Liver (tissue), 8 donors: ENCODE measurements at regions not wholly inside any gene's neighbourhood (a gene's known extent, or its start where the extent isn't known, plus 50 kb on each side); places are given as distances from the start of the nearest gene placed in this dataset.
"Not testable (repeated sequence)": the region's sequence is repeated elsewhere in the genome, so short reads cannot be mapped to it uniquely, and the experiment has no call there.

Experiments used
- DNase-seq: peaks from one replicate; pipeline ENCODE4 v3.0.0-alpha.2; 2017; ENCODE audit warnings: low spot score
- H3K27ac ChIP-seq, 2 donors: one replicate each; pipeline ENCODE4 v1.7.0; 2013; ENCODE audit warnings: inconsistent platforms in 2 of 2, low read length in 2 of 2, control low read depth in 1 of 2, low read depth in 1 of 2, mild to moderate bottlenecking in 1 of 2
- H3K27me3 ChIP-seq, 4 donors: one replicate each; pipeline versions ENCODE4 v1.6.1 to v1.7.0; 2013; ENCODE audit warnings: low read length in 3 of 4, inconsistent platforms in 1 of 4, mild to moderate bottlenecking in 1 of 4, moderate library complexity in 1 of 4; ENCODE audit not compliant: control insufficient read depth in 4 of 4, insufficient read depth in 4 of 4
- H3K36me3 ChIP-seq, 4 donors: one replicate each; pipeline versions ENCODE4 v1.6.1 to v1.7.0; 2013; ENCODE audit warnings: low read length in 3 of 4, mild to moderate bottlenecking in 3 of 4, low read depth in 1 of 4, moderate library complexity in 1 of 4; ENCODE audit not compliant: control insufficient read depth in 4 of 4, insufficient read depth in 3 of 4
- H3K4me1 ChIP-seq, 4 donors: one replicate each; pipeline versions ENCODE4 v1.6.1 to v1.7.0; 2013; ENCODE audit warnings: low read length in 3 of 4, mild to moderate bottlenecking in 3 of 4, moderate library complexity in 1 of 4; ENCODE audit not compliant: control insufficient read depth in 4 of 4, insufficient read depth in 4 of 4
- H3K4me3 ChIP-seq, 3 donors: one replicate each; pipeline versions ENCODE4 v1.6.1 to v1.7.0; 2013; ENCODE audit warnings: low read length in 3 of 3, control low read depth in 1 of 3, low read depth in 1 of 3, mild to moderate bottlenecking in 1 of 3
- H3K9ac ChIP-seq, 2 donors: one replicate each; pipeline ENCODE4 v1.7.0; 2013; ENCODE audit warnings: low read length in 2 of 2, mild to moderate bottlenecking in 2 of 2, moderate library complexity in 2 of 2, control low read depth in 1 of 2, low read depth in 1 of 2
- H3K9me3 ChIP-seq, 4 donors: one replicate each; pipeline versions ENCODE4 v1.6.1 to v1.7.0; 2013; ENCODE audit warnings: low read length in 3 of 4; ENCODE audit not compliant: control insufficient read depth in 4 of 4
- EGR1 ChIP-seq, 2 donors: IDR thresholded peaks; 2 replicates each; pipeline ENCODE4 v1.6.1; 2016 to 2018; ENCODE audit warnings: antibody characterized with exemption in 2 of 2, low read depth in 2 of 2
- FOXA1 ChIP-seq: IDR thresholded peaks from 2 replicates; pipeline ENCODE4 v1.6.1; 2016; ENCODE audit warnings: antibody characterized with exemption
- FOXA2 ChIP-seq: IDR thresholded peaks from 2 replicates; pipeline ENCODE4 v1.6.1; 2016; ENCODE audit warnings: antibody characterized with exemption
- GABPA ChIP-seq, 2 donors: IDR thresholded peaks in 1 of 2; conservative IDR thresholded peaks in 1 of 2; 2 replicates each; pipeline ENCODE4 v1.6.1; 2016; ENCODE audit warnings: antibody characterized with exemption in 2 of 2, mild to moderate bottlenecking in 1 of 2, moderate library complexity in 1 of 2
- HNF4A ChIP-seq, 2 donors: conservative IDR thresholded peaks; 2 replicates each; pipeline ENCODE4 v1.6.1; 2016; ENCODE audit warnings: antibody characterized with exemption in 2 of 2, mild to moderate bottlenecking in 2 of 2
- JUND ChIP-seq, 2 donors: IDR thresholded peaks; 2 replicates each; pipeline ENCODE4 v1.6.1; 2016; ENCODE audit warnings: antibody characterized with exemption in 2 of 2
- NR2F2 ChIP-seq: IDR thresholded peaks from 2 replicates; pipeline ENCODE4 v1.6.1; 2016; ENCODE audit warnings: antibody characterized with exemption
- RXRA ChIP-seq, 2 donors: IDR thresholded peaks; 2 replicates each; pipeline ENCODE4 v1.6.1; 2017 to 2018; ENCODE audit warnings: antibody characterized with exemption in 2 of 2, mild to moderate bottlenecking in 1 of 2
- SP1 ChIP-seq: IDR thresholded peaks from 2 replicates; pipeline ENCODE4 v1.6.1; 2018; ENCODE audit warnings: antibody characterized with exemption, mild to moderate bottlenecking
- TAF1 ChIP-seq: conservative IDR thresholded peaks from 2 replicates; pipeline ENCODE4 v1.6.1; 2016; ENCODE audit warnings: antibody characterized with exemption, mild to moderate bottlenecking
- YY1 ChIP-seq: IDR thresholded peaks from 2 replicates; pipeline ENCODE4 v1.6.1; 2016; ENCODE audit warnings: antibody characterized with exemption, mild to moderate bottlenecking
- WGBS: extraction: QIAGEN DNeasy Blood & Tissue Kit; methylation state at CpG from one replicate; pipeline ENCODE4 v1.1.7; 2013; 5-methylcytosine and 5-hydroxymethylcytosine counted together
- TF ChIP-seq, protein P1 (sequence below): IDR thresholded peaks from 2 replicates; pipeline ENCODE4 v1.6.1; 2016; ENCODE audit warnings: antibody characterized with exemption, mild to moderate bottlenecking
- TF ChIP-seq, protein P2 (sequence below): IDR thresholded peaks from 2 replicates; pipeline ENCODE4 v1.6.1; 2016; ENCODE audit warnings: antibody characterized with exemption
- TF ChIP-seq, protein P3 (sequence below): IDR thresholded peaks from 2 replicates; pipeline ENCODE4 v1.6.1; 2016; ENCODE audit warnings: antibody characterized with exemption
- TF ChIP-seq, protein P4 (sequence below): fragments of 150-350 bp; IDR thresholded peaks from 2 replicates; pipeline ENCODE4 v1.5.1; 2017; ENCODE audit warnings: improper control_type of control experiment, low read depth, low read length; ENCODE audit not compliant: missing input control
- donor health status: healthy.
- donor health status: healthy.
- donor health status: healthy.
- donor health status: healthy.
- donor health status: healthy.

DNA sequence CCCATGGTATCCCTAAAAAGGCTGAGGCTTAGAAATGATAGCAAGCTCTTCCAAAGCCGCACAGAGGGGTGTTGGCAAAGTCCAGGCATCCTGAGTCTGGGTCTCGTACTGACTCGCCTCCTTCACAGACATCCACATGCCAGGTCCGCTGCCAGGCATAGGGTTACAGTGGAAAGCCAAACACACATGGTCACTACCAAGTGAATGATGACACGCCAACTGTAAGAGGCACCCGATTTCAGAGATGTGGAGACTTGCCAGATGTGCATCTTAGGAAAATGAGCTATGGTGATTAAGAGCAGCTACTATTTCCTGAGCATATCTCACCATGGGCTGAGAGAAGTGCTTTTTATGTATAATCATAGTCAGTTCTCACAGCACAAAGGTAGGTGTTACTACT, 314.9 kb downstream of the MIAT start (continued):
- TF ChIP-seq, protein P1, sequence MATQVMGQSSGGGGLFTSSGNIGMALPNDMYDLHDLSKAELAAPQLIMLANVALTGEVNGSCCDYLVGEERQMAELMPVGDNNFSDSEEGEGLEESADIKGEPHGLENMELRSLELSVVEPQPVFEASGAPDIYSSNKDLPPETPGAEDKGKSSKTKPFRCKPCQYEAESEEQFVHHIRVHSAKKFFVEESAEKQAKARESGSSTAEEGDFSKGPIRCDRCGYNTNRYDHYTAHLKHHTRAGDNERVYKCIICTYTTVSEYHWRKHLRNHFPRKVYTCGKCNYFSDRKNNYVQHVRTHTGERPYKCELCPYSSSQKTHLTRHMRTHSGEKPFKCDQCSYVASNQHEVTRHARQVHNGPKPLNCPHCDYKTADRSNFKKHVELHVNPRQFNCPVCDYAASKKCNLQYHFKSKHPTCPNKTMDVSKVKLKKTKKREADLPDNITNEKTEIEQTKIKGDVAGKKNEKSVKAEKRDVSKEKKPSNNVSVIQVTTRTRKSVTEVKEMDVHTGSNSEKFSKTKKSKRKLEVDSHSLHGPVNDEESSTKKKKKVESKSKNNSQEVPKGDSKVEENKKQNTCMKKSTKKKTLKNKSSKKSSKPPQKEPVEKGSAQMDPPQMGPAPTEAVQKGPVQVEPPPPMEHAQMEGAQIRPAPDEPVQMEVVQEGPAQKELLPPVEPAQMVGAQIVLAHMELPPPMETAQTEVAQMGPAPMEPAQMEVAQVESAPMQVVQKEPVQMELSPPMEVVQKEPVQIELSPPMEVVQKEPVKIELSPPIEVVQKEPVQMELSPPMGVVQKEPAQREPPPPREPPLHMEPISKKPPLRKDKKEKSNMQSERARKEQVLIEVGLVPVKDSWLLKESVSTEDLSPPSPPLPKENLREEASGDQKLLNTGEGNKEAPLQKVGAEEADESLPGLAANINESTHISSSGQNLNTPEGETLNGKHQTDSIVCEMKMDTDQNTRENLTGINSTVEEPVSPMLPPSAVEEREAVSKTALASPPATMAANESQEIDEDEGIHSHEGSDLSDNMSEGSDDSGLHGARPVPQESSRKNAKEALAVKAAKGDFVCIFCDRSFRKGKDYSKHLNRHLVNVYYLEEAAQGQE: no peak
- TF ChIP-seq, protein P2, sequence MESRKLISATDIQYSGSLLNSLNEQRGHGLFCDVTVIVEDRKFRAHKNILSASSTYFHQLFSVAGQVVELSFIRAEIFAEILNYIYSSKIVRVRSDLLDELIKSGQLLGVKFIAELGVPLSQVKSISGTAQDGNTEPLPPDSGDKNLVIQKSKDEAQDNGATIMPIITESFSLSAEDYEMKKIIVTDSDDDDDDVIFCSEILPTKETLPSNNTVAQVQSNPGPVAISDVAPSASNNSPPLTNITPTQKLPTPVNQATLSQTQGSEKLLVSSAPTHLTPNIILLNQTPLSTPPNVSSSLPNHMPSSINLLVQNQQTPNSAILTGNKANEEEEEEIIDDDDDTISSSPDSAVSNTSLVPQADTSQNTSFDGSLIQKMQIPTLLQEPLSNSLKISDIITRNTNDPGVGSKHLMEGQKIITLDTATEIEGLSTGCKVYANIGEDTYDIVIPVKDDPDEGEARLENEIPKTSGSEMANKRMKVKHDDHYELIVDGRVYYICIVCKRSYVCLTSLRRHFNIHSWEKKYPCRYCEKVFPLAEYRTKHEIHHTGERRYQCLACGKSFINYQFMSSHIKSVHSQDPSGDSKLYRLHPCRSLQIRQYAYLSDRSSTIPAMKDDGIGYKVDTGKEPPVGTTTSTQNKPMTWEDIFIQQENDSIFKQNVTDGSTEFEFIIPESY: no peak
- no peak for TF ChIP-seq NR2F2
- TF ChIP-seq FOXA1: no peak
- no peak for TF ChIP-seq SP1
- no peak for TF ChIP-seq EGR1 (IDR thresholded peaks at IDR 0.05; ENCODE audit: low read depth in 2 of 2)
- TF ChIP-seq JUND (IDR thresholded peaks at IDR 0.05): no peak

DNA sequence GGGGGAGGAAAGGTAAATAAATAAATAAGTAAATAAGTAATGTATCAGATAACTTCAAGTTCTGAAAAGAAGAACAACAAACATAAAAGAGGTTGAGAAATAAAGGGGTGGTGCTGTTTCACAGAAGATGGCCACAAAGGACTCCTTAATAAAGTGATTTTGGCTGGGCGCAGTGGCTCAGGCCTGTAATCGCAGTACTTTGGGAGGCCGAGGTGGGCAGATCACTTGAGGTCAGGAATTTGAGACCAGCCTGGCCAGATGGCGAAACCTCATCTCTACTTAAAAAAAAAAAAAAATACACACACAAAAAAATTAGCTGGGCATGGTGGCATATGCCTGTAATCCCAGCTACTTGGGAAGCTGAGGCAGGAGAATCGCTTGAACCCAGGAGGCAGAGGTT, 315.5 kb downstream of the MIAT start:
- DNase-seq, H3K9me3 ChIP-seq, H3K9ac ChIP-seq, H3K27ac ChIP-seq, H3K36me3 ChIP-seq, H3K4me1 ChIP-seq, H3K27me3 ChIP-seq, H3K4me3 ChIP-seq: not testable (repeated sequence)
- 79% methylated on average over 5 of the region's 5 CpGs for WGBS

DNA sequence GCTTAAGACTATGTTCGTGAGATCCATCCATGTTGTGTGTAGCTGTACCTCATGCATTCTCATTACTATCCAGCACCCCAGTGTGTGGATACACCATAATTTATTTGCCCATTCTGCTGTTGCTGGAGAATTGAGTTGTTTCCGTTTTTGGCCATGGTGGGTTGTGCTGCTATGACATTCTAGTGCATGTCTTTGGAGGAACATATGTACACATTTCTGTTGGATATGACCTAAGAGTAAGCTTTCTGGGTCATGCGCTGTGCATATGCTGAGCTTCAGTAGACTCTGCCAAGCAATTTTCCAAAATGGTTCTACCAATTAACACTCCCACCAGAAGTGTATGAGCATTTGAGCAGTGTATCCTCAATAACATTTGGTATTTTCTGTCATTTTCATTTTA, 316.6 kb downstream of the MIAT start:
- H3K9me3 ChIP-seq: no peaks in the 10 kb centered on the region
- DNase-seq: no peak
- peaks cover 0 to 8% (median 3%) of the 10 kb centered on the region in 4 donors for H3K27me3 ChIP-seq
- H3K4me3 ChIP-seq: no peak overlapping the region
- H3K27ac ChIP-seq: no peak overlapping the region
- no peaks in the 10 kb centered on the region for H3K36me3 ChIP-seq
- TF ChIP-seq, protein P3, sequence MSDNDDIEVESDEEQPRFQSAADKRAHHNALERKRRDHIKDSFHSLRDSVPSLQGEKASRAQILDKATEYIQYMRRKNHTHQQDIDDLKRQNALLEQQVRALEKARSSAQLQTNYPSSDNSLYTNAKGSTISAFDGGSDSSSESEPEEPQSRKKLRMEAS: no peak
- TF ChIP-seq FOXA1: no peak
- no peak for TF ChIP-seq HNF4A (conservative IDR thresholded peaks at IDR 0.05)
- TF ChIP-seq NR2F2: no peak
- TF ChIP-seq, protein P4, sequence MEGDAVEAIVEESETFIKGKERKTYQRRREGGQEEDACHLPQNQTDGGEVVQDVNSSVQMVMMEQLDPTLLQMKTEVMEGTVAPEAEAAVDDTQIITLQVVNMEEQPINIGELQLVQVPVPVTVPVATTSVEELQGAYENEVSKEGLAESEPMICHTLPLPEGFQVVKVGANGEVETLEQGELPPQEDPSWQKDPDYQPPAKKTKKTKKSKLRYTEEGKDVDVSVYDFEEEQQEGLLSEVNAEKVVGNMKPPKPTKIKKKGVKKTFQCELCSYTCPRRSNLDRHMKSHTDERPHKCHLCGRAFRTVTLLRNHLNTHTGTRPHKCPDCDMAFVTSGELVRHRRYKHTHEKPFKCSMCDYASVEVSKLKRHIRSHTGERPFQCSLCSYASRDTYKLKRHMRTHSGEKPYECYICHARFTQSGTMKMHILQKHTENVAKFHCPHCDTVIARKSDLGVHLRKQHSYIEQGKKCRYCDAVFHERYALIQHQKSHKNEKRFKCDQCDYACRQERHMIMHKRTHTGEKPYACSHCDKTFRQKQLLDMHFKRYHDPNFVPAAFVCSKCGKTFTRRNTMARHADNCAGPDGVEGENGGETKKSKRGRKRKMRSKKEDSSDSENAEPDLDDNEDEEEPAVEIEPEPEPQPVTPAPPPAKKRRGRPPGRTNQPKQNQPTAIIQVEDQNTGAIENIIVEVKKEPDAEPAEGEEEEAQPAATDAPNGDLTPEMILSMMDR: no peak
- TF ChIP-seq YY1: no peak
- no peak for TF ChIP-seq TAF1
- TF ChIP-seq, protein P2: no peak
- no peak for TF ChIP-seq FOXA2
- no peak for TF ChIP-seq SP1
- no peak for TF ChIP-seq RXRA (IDR thresholded peaks at IDR 0.05)
- no peak for TF ChIP-seq GABPA (IDR thresholded peaks at IDR 0.05 in 1 of 2, conservative IDR thresholded peaks at IDR 0.05 in 1 of 2)
- no peaks in the 10 kb centered on the region for H3K4me1 ChIP-seq
- WGBS: 77% methylated on average over 3 of the region's 3 CpGs
- no peak overlapping the region for H3K9ac ChIP-seq
